Tibial nerve (tissue), 4 donors: ENCODE measurements at regions not wholly inside any gene's neighbourhood (a gene's known extent, or its start where the extent isn't known, plus 50 kb on each side); places are given as distances from the start of the nearest gene placed in this dataset.
A peak's percentile ranks its signal among the peaks of the same experiment; 100 is the strongest.
"Not testable (repeated sequence)": the region's sequence is repeated elsewhere in the genome, so short reads cannot be mapped to it uniquely, and the experiment has no call there.

ENCODE experiments used
- DNase-seq, 2 donors: peaks; one replicate each; pipeline ENCODE4 v3.0.0-alpha.2; 2019; ENCODE audit warnings: low spot score in 2 of 2
- H3K27ac ChIP-seq, 4 donors: fragments of 200-600 bp; sonication (generic) in 3 of 4; one replicate each; pipeline ENCODE4 v1.5.1; 2017 to 2019; ENCODE audit warnings: mild to moderate bottlenecking in 1 of 4
- H3K27me3 ChIP-seq, 2 donors: fragments of 200-600 bp; sonication (generic) in 1 of 2; one replicate each; pipeline versions ENCODE4 v1.5.1 to v1.6.0; 2017 to 2019
- H3K36me3 ChIP-seq, 3 donors: fragments of 200-600 bp; sonication (generic); one replicate each; pipeline ENCODE4 v1.5.1; 2018 to 2019
- H3K4me1 ChIP-seq, 4 donors: fragments of 200-600 bp; sonication (generic) in 3 of 4; one replicate each; pipeline ENCODE4 v1.5.1; 2017 to 2019
- H3K4me3 ChIP-seq, 4 donors: fragments of 200-600 bp; sonication (generic) in 3 of 4; one replicate each; pipeline ENCODE4 v1.5.1; 2017 to 2019; ENCODE audit warnings: mild to moderate bottlenecking in 1 of 4, moderate library complexity in 1 of 4
- H3K9me3 ChIP-seq, 4 donors: fragments of 200-600 bp; sonication (generic) in 3 of 4; one replicate each; pipeline ENCODE4 v1.5.1; 2017 to 2019
- EP300 ChIP-seq, 2 donors: sonication (generic); formaldehyde crosslinking; IDR thresholded peaks; one replicate each; pipeline ENCODE4 v1.6.1; 2017; ENCODE audit warnings: antibody characterized with exemption in 2 of 2, mild to moderate bottlenecking in 1 of 2
- POLR2A ChIP-seq, 2 donors: fragments of 450-650 bp; IDR thresholded peaks; one replicate each; pipeline ENCODE4 v1.6.1; 2017; ENCODE audit warnings: antibody characterized with exemption in 2 of 2, mild to moderate bottlenecking in 2 of 2, moderate library complexity in 2 of 2
- WGBS, 2 donors: methylation state at CpG; one replicate each; pipeline ENCODE4 v1.1.5; 2018; 5-methylcytosine and 5-hydroxymethylcytosine counted together
- TF ChIP-seq, protein P1 (sequence below), 5 experiments: fragments of 200-600 bp in 3 of 5; fragments of 450-650 bp in 2 of 5; sonication (generic) in 3 of 5; IDR thresholded peaks; one replicate each; pipeline ENCODE4 v1.5.1; 2016 to 2019; ENCODE audit warnings: antibody characterized with exemption in 5 of 5, mild to moderate bottlenecking in 3 of 5, moderate library complexity in 2 of 5

DNA sequence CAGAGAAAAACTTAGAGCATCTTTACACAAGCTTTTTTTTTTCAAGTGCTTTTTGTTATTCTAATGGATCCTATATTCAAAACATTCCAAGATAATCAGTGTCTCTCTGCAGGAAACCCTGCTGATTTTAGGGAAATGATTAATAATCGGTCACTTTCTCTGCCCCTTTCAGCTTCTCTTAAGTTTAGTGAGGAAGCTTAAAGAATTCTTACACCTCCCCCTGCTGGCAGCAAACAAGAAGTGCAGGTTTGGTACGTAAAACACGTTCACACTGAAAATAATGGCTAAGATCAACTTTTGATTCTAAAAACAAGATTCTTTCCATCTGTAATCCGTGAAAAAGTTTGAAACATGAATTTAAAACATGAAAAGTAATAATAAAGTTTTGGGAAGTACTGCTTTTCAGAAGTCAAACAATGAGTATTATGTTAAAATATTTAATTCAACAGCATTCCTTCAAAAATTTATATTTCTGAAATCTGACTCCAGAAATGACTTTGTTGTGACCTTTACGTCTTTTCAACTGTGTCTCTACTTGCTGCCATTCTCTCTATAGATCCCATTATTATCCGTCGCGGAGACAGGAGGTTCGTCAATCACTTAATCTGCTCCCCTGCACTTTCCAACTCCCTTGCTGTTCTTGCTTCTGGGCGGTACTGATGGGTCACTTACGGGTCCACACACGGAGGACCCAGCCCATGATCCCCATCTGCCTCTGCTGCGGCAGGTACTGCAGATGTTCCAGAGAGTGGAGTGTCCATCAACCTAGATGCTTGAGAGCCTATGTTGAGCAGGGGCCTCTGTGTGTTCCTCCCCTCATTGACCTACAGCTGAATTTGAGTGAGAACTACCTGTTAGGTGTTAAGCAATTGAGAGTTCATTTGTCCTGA is 203.1 kb upstream of the EDNRB start:
- Histone ChIP-seq H3K9me3 (no peaks in the 10 kb centered on the region), H3K27ac (no peak overlapping the region), H3K4me1 (peaks cover 0 to 10% (median 0%) of the 10 kb centered on the region in 4 donors), H3K36me3 (no peaks in the 10 kb centered on the region), H3K4me3 (no peak overlapping the region), H3K27me3 (no peaks in the 10 kb centered on the region)
- WGBS, 2 donors = 33 to 34% methylated on average over 13 of the region's 13 CpGs
- DNase-seq = peak in 1 of 2 donors; percentile 42
- TF ChIP-seq, protein P1, sequence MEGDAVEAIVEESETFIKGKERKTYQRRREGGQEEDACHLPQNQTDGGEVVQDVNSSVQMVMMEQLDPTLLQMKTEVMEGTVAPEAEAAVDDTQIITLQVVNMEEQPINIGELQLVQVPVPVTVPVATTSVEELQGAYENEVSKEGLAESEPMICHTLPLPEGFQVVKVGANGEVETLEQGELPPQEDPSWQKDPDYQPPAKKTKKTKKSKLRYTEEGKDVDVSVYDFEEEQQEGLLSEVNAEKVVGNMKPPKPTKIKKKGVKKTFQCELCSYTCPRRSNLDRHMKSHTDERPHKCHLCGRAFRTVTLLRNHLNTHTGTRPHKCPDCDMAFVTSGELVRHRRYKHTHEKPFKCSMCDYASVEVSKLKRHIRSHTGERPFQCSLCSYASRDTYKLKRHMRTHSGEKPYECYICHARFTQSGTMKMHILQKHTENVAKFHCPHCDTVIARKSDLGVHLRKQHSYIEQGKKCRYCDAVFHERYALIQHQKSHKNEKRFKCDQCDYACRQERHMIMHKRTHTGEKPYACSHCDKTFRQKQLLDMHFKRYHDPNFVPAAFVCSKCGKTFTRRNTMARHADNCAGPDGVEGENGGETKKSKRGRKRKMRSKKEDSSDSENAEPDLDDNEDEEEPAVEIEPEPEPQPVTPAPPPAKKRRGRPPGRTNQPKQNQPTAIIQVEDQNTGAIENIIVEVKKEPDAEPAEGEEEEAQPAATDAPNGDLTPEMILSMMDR (IDR thresholded peaks at IDR 0.05) = peak; percentile 80 to 92 (median 89)
- TF ChIP-seq POLR2A (IDR thresholded peaks at IDR 0.05) = no peak

DNA sequence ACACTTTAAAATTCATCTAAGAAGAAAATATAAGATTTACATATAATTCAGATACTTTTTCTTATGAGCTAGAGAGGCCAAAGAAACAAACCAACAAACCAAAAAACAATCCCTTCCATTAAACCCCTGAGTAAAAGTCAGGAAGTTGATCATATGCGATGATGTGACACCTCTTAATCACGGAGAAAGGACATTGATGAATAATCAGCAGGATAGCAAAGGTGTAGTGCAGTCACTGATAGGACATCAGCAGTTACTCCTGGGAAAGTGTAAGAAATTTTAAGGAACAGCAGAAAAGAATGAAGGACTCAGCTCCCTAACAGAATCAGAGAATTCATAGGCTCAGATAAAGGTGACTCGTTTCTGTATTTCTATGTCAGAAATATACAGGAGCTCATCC is 202.4 kb upstream of the EDNRB start:
- no peak overlapping the region for H3K4me3 ChIP-seq
- DNase-seq = no peak
- WGBS, 2 donors = 28 to 29% methylated on average over 3 of the region's 3 CpGs

DNA sequence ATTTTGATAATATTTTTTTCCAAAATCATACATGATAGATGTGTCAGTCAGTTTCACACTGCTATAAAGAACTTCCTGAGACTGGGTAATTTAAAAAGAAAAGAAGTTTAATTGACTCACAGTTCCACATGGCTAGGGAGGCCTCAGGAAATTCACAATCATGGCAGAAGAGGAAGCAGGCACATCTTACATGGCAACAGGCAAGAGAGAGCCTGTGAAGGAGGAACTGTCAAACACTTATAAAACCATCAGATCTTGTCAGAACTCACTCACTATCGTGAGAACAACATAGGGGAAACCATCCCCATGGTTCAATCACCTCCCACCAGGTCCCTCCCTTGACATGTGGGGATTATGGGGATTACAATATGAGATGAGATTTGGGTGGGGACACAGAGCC is 201.5 kb upstream of the EDNRB start:
- not testable (repeated sequence) for H3K27ac ChIP-seq, H3K27me3 ChIP-seq, H3K36me3 ChIP-seq, DNase-seq, H3K9me3 ChIP-seq, H3K4me3 ChIP-seq
- WGBS, 2 donors = 39 to 55% methylated on average over 1 of the region's 1 CpG
- H3K4me1 ChIP-seq = peaks cover 0 to 10% (median 0%) of the 10 kb centered on the region in 4 donors

More for the DNA sequence above, 202.4 kb upstream of the EDNRB start:
- Histone ChIP-seq H3K9me3 (no peaks in the 10 kb centered on the region), H3K36me3 (no peaks in the 10 kb centered on the region), H3K27ac (no peak overlapping the region), H3K27me3 (no peaks in the 10 kb centered on the region), H3K4me1 (peaks cover 0 to 10% (median 0%) of the 10 kb centered on the region in 4 donors)
- TF ChIP-seq POLR2A (IDR thresholded peaks at IDR 0.05) (no peak), EP300 (IDR thresholded peaks at IDR 0.05) (no peak)
- TF ChIP-seq, protein P1 (IDR thresholded peaks at IDR 0.05) = no peak

DNA sequence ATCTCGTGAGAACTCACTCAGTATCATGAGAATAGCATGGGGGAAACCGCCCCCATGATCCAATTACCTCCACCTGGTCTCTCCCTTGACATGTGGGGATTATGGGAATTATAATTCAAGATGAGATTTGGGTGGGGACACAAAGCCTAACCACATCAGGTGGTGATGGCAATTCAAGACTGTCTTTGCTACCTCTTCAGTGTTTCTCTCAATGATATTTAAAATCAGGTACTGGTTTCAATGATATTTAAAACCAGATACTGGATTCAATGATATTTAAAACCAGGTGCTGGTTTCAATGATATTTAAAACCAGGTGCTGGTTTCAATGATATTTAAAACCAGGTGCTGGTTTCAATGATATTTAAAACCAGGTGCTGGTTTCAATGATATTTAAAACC is 198.4 kb upstream of the EDNRB start:
- 90 to 93% methylated on average over 2 of the region's 2 CpGs for WGBS, 2 donors
- H3K27me3 ChIP-seq, DNase-seq, H3K36me3 ChIP-seq, H3K4me3 ChIP-seq, H3K27ac ChIP-seq: not testable (repeated sequence)
- peaks cover 0 to 30% (median 4%) of the 10 kb centered on the region in 4 donors for H3K9me3 ChIP-seq
- H3K4me1 ChIP-seq = peaks cover 0 to 10% (median 0%) of the 10 kb centered on the region in 4 donors

DNA sequence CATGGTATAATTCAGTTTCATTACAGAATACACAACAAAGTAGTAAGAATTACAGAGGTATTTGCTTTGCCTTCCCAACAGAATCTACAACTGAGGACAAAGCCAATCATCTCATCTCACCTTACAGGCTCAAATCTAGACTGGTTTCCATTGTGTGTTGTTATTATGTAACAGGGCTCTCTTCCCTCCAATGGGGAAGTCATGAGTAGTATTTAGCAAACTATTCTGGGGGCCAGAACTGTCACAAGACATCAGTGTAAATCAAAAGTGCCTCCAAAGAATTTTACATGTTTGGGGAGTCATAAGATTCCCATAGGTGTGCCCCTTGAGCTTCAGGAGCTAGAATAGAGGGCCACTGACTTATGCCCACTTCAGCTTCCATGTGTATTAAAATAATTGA is 187.0 kb upstream of the EDNRB start:
- no peak for DNase-seq
- TF ChIP-seq POLR2A (IDR thresholded peaks at IDR 0.05) (no peak), EP300 (IDR thresholded peaks at IDR 0.05) (no peak)
- TF ChIP-seq, protein P1 (IDR thresholded peaks at IDR 0.05) = no peak
- H3K9me3 ChIP-seq = no peaks in the 10 kb centered on the region
- H3K4me1 ChIP-seq = peaks cover 0 to 13% (median 0%) of the 10 kb centered on the region in 4 donors
- no peak overlapping the region for H3K4me3 ChIP-seq
- no peaks in the 10 kb centered on the region for H3K36me3 ChIP-seq
- no peaks in the 10 kb centered on the region for H3K27me3 ChIP-seq
- H3K27ac ChIP-seq = no peak overlapping the region

DNA sequence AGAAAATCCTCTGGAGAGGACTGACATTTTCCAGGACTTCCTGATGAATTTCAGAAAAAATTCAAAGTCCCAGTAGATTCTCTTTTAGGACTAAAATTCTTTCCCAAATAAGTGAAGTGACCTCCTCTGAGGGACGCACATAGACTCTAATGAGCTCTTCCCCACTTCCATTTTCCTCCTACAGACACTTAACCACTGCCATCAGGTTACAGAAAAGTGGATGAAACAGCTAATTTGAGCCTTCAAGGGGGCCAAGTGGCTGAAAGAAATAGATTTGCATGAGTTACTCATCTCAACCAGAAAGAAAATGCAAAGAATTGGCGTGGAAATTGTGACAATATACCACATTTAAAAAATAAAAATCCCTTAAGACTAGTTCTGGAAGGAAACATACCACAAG is 185.3 kb upstream of the EDNRB start:
- no peaks in the 10 kb centered on the region for H3K9me3 ChIP-seq
- 74 to 78% methylated on average over 2 of the region's 2 CpGs for WGBS, 2 donors
- H3K4me1 ChIP-seq = peaks cover 0 to 13% (median 0%) of the 10 kb centered on the region in 4 donors
- TF ChIP-seq, protein P1 (IDR thresholded peaks at IDR 0.05) = no peak
- TF ChIP-seq POLR2A (IDR thresholded peaks at IDR 0.05) (no peak), EP300 (IDR thresholded peaks at IDR 0.05) (no peak)
- H3K27me3 ChIP-seq = no peaks in the 10 kb centered on the region
- no peak overlapping the region for H3K4me3 ChIP-seq
- no peak for DNase-seq
- no peaks in the 10 kb centered on the region for H3K36me3 ChIP-seq
- H3K27ac ChIP-seq = no peak overlapping the region
